Esophagus muscularis mucosa (tissue), 4 donors: ENCODE measurements at regions not wholly inside any gene's neighbourhood (a gene's known extent, or its start where the extent isn't known, plus 50 kb on each side); places are given as distances from the start of the nearest gene placed in this dataset.

Source experiments
- DNase-seq: peaks from one replicate; pipeline ENCODE4 v3.0.0-alpha.2; 2017; ENCODE audit errors: extremely low spot score
- H3K27ac ChIP-seq, 4 donors: fragments of 200-600 bp; sonication (generic); replicated peaks in 1 of 4; 1 replicate in 3 of 4; 2 replicates in 1 of 4; pipeline ENCODE4 v1.5.1; 2016 to 2019; ENCODE audit warnings: mild to moderate bottlenecking in 1 of 4
- H3K27me3 ChIP-seq, 4 donors: fragments of 200-600 bp; sonication (generic); one replicate each; pipeline versions ENCODE4 v1.5.1 to v1.6.0; 2016 to 2019
- H3K36me3 ChIP-seq, 4 donors: fragments of 200-600 bp; sonication (generic); one replicate each; pipeline ENCODE4 v1.5.1; 2016 to 2019
- H3K4me1 ChIP-seq, 4 donors: fragments of 200-600 bp; sonication (generic); one replicate each; pipeline ENCODE4 v1.5.1; 2016 to 2019
- H3K4me3 ChIP-seq, 4 donors: fragments of 200-600 bp; sonication (generic); 1 replicate in 2 of 4; 2 replicates in 2 of 4; pipeline ENCODE4 v1.5.1; 2016 to 2019; ENCODE audit warnings: mild to moderate bottlenecking in 4 of 4, moderate library complexity in 1 of 4
- H3K9me3 ChIP-seq, 4 donors: fragments of 200-600 bp; sonication (generic); 1 replicate in 3 of 4; 2 replicates in 1 of 4; pipeline ENCODE4 v1.5.1; 2016 to 2019
- CTCF ChIP-seq, 3 experiments: fragments of 200-600 bp in 2 of 3; fragments of 450-650 bp in 1 of 3; sonication (generic) in 2 of 3; IDR thresholded peaks; one replicate each; pipeline ENCODE4 v1.5.1; 2017 to 2019; ENCODE audit warnings: antibody characterized with exemption in 3 of 3, mild to moderate bottlenecking in 2 of 3, moderate library complexity in 1 of 3
- EP300 ChIP-seq: sonication (generic); formaldehyde crosslinking; IDR thresholded peaks from one replicate; pipeline ENCODE4 v1.6.1; 2017; ENCODE audit warnings: antibody characterized with exemption
- POLR2A ChIP-seq: fragments of 450-650 bp; IDR thresholded peaks from one replicate; pipeline ENCODE4 v1.6.1; 2017; ENCODE audit warnings: antibody characterized with exemption, moderate library complexity, mild to moderate bottlenecking, low read depth
- POLR2AphosphoS5 ChIP-seq, 2 donors: sonication (generic); formaldehyde crosslinking; IDR thresholded peaks; one replicate each; pipeline ENCODE4 v1.6.1; 2017; ENCODE audit warnings: antibody characterized with exemption in 2 of 2
- WGBS: methylation state at CpG from one replicate; pipeline ENCODE4 v1.1.5; 2018; 5-methylcytosine and 5-hydroxymethylcytosine counted together
- intact Hi-C: fragments of 100-400 bp; cut with DNase I; formaldehyde crosslinking; loops from one replicate; pipeline ENCODE4 v1.15.1; 2023

GRCh38 chr6:14062345-14063029, 55.1 kb upstream of the CD83 start:
- Histone ChIP-seq H3K4me1 (no peaks in the 10 kb centered on the region), H3K27me3 (peaks cover 0 to 42% (median 0%) of the 10 kb centered on the region in 4 donors), H3K9me3 (peaks cover 0 to 4% (median 0%) of the 10 kb centered on the region in 4 donors), H3K4me3 (no peak overlapping the region), H3K36me3 (no peaks in the 10 kb centered on the region), H3K27ac (no peak overlapping the region)
- no peak for DNase-seq
- WGBS = 90% methylated on average over 3 of the region's 3 CpGs
- TF ChIP-seq POLR2AphosphoS5 (IDR thresholded peaks at IDR 0.05) (no peak), POLR2A (no peak), CTCF (IDR thresholded peaks at IDR 0.05) (no peak), EP300 (no peak)
- intact Hi-C loops = no loop called here

- H3K27ac ChIP-seq = no peak overlapping the region
- intact Hi-C loops = no loop called here
- DNase-seq = no peak
- TF ChIP-seq POLR2A (no peak), EP300 (no peak), CTCF (IDR thresholded peaks at IDR 0.05) (no peak), POLR2AphosphoS5 (IDR thresholded peaks at IDR 0.05) (no peak)
- no peak overlapping the region for H3K4me3 ChIP-seq
- H3K9me3 ChIP-seq = peaks cover 0 to 4% (median 0%) of the 10 kb centered on the region in 4 donors
- 49% methylated on average over 3 of the region's 3 CpGs for WGBS
- H3K4me1 ChIP-seq = no peaks in the 10 kb centered on the region
- peaks cover 0 to 42% (median 0%) of the 10 kb centered on the region in 4 donors for H3K27me3 ChIP-seq
- H3K36me3 ChIP-seq = no peaks in the 10 kb centered on the region
Observed at GRCh38 chr6:14063756-14064155, 53.8 kb upstream of the CD83 start.

GRCh38 chr6:14065350-14065749, 52.2 kb upstream of the CD83 start:
- no peaks in the 10 kb centered on the region for H3K36me3 ChIP-seq
- TF ChIP-seq CTCF (IDR thresholded peaks at IDR 0.05) (no peak), POLR2A (no peak), POLR2AphosphoS5 (IDR thresholded peaks at IDR 0.05) (no peak), EP300 (no peak)
- no peak overlapping the region for H3K27ac ChIP-seq
- H3K4me1 ChIP-seq = no peaks in the 10 kb centered on the region
- peaks cover 0 to 35% (median 0%) of the 10 kb centered on the region in 4 donors for H3K27me3 ChIP-seq
- peak; percentile 62 for DNase-seq
- 94% methylated on average over 1 of the region's 1 CpG for WGBS
- no peak overlapping the region for H3K4me3 ChIP-seq
- intact Hi-C loops = loop anchor here (5.0 kb wide), 1 partner anchor 158 kb away; no protein-coding TSS in a partner anchor
- H3K9me3 ChIP-seq = peaks cover 0 to 4% (median 0%) of the 10 kb centered on the region in 4 donors

GRCh38 chr6:14066782-14067406, 50.7 kb upstream of the CD83 start:
- DNase-seq = peak; percentile 47
- TF ChIP-seq CTCF (IDR thresholded peaks at IDR 0.05) (peak; percentile 58 to 74 (median 72)), EP300 (no peak), POLR2A (no peak)
- intact Hi-C loops = loop anchor here (5.0 kb wide), 1 partner anchor 160 kb away; no protein-coding TSS in a partner anchor
- H3K4me1 ChIP-seq = no peaks in the 10 kb centered on the region
- peaks cover 0 to 26% (median 0%) of the 10 kb centered on the region in 4 donors for H3K27me3 ChIP-seq
- H3K36me3 ChIP-seq = no peaks in the 10 kb centered on the region
- no peak overlapping the region for H3K27ac ChIP-seq
- H3K4me3 ChIP-seq = no peak overlapping the region
- peaks cover 0 to 4% (median 0%) of the 10 kb centered on the region in 4 donors for H3K9me3 ChIP-seq
- 6% methylated on average over 5 of the region's 5 CpGs for WGBS
